K562 (cell line): ENCODE measurements at regions not wholly inside any gene's neighbourhood (a gene's known extent, or its start where the extent isn't known, plus 50 kb on each side); places are given as distances from the start of the nearest gene placed in this dataset.
A peak's percentile ranks its signal among the peaks of the same experiment; 100 is the strongest.

Source experiments
- ATAC-seq: fragments of 200-7000 bp; cut with Tn5 transposase; 3 replicates; pipeline ENCODE4 v1.9.1; 2020; ENCODE audit warnings: moderate library complexity
- BruUV-seq: library from RNA; stranded (reverse); fragments of 400-500 nt; replicated peaks from 2 replicates; lab custom pipeline; 2021; lab: Mats Ljungman, UMichigan
- CTCF ChIA-PET: fragments of 300-600 bp; formaldehyde crosslinking; extraction: SDS; loops from one replicate; lab custom pipeline; 2021; ENCODE audit warnings: low intra/inter-chr PET ratio; lab: Yijun Ruan, JAX
- POLR2A ChIA-PET: fragments of 300-600, 350-650 bp; sonication (Branson Sonifier 250); formaldehyde crosslinking; extraction: SDS; loops from one replicate; lab custom pipeline; 2021; ENCODE audit warnings: antibody characterized with exemption, inconsistent platforms; lab: Yijun Ruan, JAX
- DNase-seq, 4 experiments: peaks; one replicate each; pipeline versions ENCODE4 v3.0.0 to v3.0.0-alpha.2; 2011 to 2018; ENCODE audit warnings: low spot score in 3 of 4, mixed read lengths in 3 of 4; ENCODE audit errors: extremely low read depth in 1 of 4
- FAIRE-seq: peaks from 2 replicates; lab custom pipeline; 2011; peaks lifted over from hg19 to GRCh38; lab: Jason Lieb, UNC
- H2AFZ ChIP-seq: 2 replicates; pipeline ENCODE4 v1.6.0; 2011; ENCODE audit warnings: low read depth, low read length, control low read depth, inconsistent platforms
- H3K27ac ChIP-seq: fragments of 200-600 bp; 3 replicates; pipeline ENCODE4 v1.8.0; 2011; ENCODE audit warnings: low read depth, mild to moderate bottlenecking, control low read depth, inconsistent platforms, low read length, moderate library complexity, mixed read lengths; ENCODE audit errors: extremely low read depth
- H3K27me3 ChIP-seq, 2 experiments: fragments of 300-600 bp in 1 of 2; 2 replicates in 1 of 2; 3 replicates in 1 of 2; pipeline versions ENCODE4 v1.6.0 to v1.8.0; 2011; ENCODE audit warnings: inconsistent platforms in 2 of 2, low read length in 2 of 2, mild to moderate bottlenecking in 1 of 2, mixed read lengths in 1 of 2, moderate library complexity in 1 of 2; ENCODE audit not compliant: control insufficient read depth in 2 of 2, insufficient read depth in 2 of 2
- H3K36me3 ChIP-seq: fragments of 300-600 bp; 3 replicates; pipeline ENCODE4 v1.8.0; 2011; ENCODE audit warnings: mild to moderate bottlenecking, low read length, inconsistent platforms; ENCODE audit not compliant: control insufficient read depth, insufficient read depth
- H3K4me1 ChIP-seq, 2 experiments: fragments of 200-600 bp in 1 of 2; replicated peaks in 1 of 2; 2 replicates in 1 of 2; 3 replicates in 1 of 2; pipeline versions ENCODE4 v1.5.1 to v1.8.0; 2011; ENCODE audit warnings: inconsistent platforms in 2 of 2, low read length in 2 of 2, mild to moderate bottlenecking in 1 of 2, mixed read lengths in 1 of 2, moderate library complexity in 1 of 2; ENCODE audit not compliant: control insufficient read depth in 2 of 2, insufficient read depth in 2 of 2
- H3K4me2 ChIP-seq: 2 replicates; pipeline ENCODE4 v1.6.1; 2011; ENCODE audit warnings: low read length, control low read depth, inconsistent platforms, mixed read lengths; ENCODE audit not compliant: insufficient read depth
- H3K4me3 ChIP-seq: fragments of 200-600 bp; sonication (generic), shearing (Covaris generic); 2 replicates; pipeline ENCODE4 v1.5.1; 2016; ENCODE audit warnings: control low read depth, inconsistent platforms
- H3K79me2 ChIP-seq: fragments of 200-600 bp; 3 replicates; pipeline ENCODE4 v1.8.0; 2011; ENCODE audit warnings: low read length, inconsistent platforms; ENCODE audit not compliant: control insufficient read depth, insufficient read depth
- H3K9ac ChIP-seq, 2 experiments: 2 replicates each; pipeline versions ENCODE4 v1.6.0 to v1.6.1; 2011; ENCODE audit warnings: low read depth in 2 of 2, low read length in 2 of 2, control low read depth in 1 of 2, inconsistent platforms in 1 of 2, mild to moderate bottlenecking in 1 of 2, mixed read lengths in 1 of 2; ENCODE audit not compliant: insufficient read depth in 1 of 2
- H3K9me1 ChIP-seq: one replicate; pipeline ENCODE4 v1.6.0; 2011; ENCODE audit warnings: inconsistent platforms, mild to moderate bottlenecking, low read length, moderate library complexity; ENCODE audit not compliant: control insufficient read depth, insufficient read depth
- H3K9me3 ChIP-seq: replicated peaks from 2 replicates; pipeline ENCODE4 v1.5.1; 2011; ENCODE audit warnings: low read depth, low read length, inconsistent platforms; ENCODE audit not compliant: control insufficient read depth, insufficient read depth
- H4K20me1 ChIP-seq: replicated peaks from 2 replicates; pipeline ENCODE4 v1.6.1; 2011; ENCODE audit warnings: low read length, inconsistent platforms, mixed read lengths; ENCODE audit not compliant: control insufficient read depth, insufficient read depth
- AFF4 ChIP-seq: sonication (generic); formaldehyde crosslinking; IDR thresholded peaks from 2 replicates; pipeline ENCODE4 v1.8.0; 2023; ENCODE audit warnings: mild to moderate bottlenecking, missing genetic modification reagents
- KLF1 ChIP-seq: fragments of 450-650 bp; IDR thresholded peaks from 2 replicates; pipeline ENCODE4 v1.6.1; 2016; ENCODE audit warnings: missing genetic modification characterization, missing compliant biosample characterization
- RBM22 ChIP-seq: fragments of 200-400 bp; formaldehyde crosslinking; IDR thresholded peaks from 2 replicates; pipeline ENCODE4 v1.6.1; 2018; ENCODE audit warnings: low read length, low read depth; ENCODE audit not compliant: poor library complexity, severe bottlenecking
- SMAD4 ChIP-seq: fragments of 250-450 bp; sonication (Bioruptor Pico); conservative IDR thresholded peaks from 2 replicates; pipeline ENCODE4 v1.8.0; 2021; ENCODE audit warnings: inconsistent platforms, mild to moderate bottlenecking, moderate library complexity
- SMARCE1 ChIP-seq: fragments of 450-650 bp; IDR thresholded peaks from 2 replicates; pipeline ENCODE4 v1.7.1; 2016; ENCODE audit warnings: mild to moderate bottlenecking
- SNAPC5 ChIP-seq: fragments of 250-450 bp; sonication (Bioruptor Pico); IDR thresholded peaks from 2 replicates; pipeline ENCODE4 v1.8.0; 2021; ENCODE audit warnings: moderate library complexity, mild to moderate bottlenecking, inconsistent platforms
- WGBS: fragments of 100-300 bp; shearing (Covaris generic); methylation state at CpG from one replicate; pipeline ENCODE4 v1.1.6; 2016; ENCODE audit warnings: low coverage, mixed read lengths; ENCODE audit not compliant: insufficient coverage; ENCODE audit errors: missing lambda C conversion rate; 5-methylcytosine and 5-hydroxymethylcytosine counted together
- in situ Hi-C: fragments of 300-500 bp; cut with MboI; formaldehyde crosslinking; loops from 4 replicates; pipeline ENCODE4 v1.15.0; 2018; ENCODE audit warnings: inconsistent platforms, mixed read lengths
- intact Hi-C: fragments of 100-400 bp; cut with micrococcal nuclease; formaldehyde crosslinking; loops from 2 replicates; pipeline ENCODE4 v1.14.2; 2022
- TF ChIP-seq, protein P1 (sequence below): IDR thresholded peaks from 2 replicates; pipeline ENCODE4 v1.6.1; 2012; ENCODE audit warnings: low read depth, low read length, improper control_type of control experiment, borderline replicate concordance

GRCh38 chr12:124386059-124386458, 91.2 kb downstream of the RFLNA start (continued):
- TF ChIP-seq AFF4 (CRISPR knock-in tag) (no peak), SMAD4 (CRISPR knock-in tag) (no peak), SNAPC5 (CRISPR knock-in tag) (no peak), SMARCE1 (no peak), KLF1 (tag) (no peak)

- TF ChIP-seq RBM22 = peak; percentile 40
- TF ChIP-seq, protein P1, sequence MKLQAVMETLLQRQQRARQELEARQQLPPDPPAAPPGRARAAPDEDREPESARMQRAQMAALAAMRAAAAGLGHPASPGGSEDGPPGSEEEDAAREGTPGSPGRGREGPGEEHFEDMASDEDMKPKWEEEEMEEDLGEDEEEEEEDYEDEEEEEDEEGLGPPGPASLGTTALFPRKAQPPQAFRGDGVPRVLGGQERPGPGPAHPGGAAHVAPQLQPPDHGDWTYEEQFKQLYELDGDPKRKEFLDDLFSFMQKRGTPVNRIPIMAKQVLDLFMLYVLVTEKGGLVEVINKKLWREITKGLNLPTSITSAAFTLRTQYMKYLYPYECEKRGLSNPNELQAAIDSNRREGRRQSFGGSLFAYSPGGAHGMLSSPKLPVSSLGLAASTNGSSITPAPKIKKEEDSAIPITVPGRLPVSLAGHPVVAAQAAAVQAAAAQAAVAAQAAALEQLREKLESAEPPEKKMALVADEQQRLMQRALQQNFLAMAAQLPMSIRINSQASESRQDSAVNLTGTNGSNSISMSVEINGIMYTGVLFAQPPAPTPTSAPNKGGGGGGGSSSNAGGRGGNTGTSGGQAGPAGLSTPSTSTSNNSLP = no peak
- ChIA-PET CTCF (no interaction called here), POLR2A (interaction anchor here (0.6 to 0.9 kb wide), 2 partner anchors 12 to 33 kb away, joined by 3 to 4 read pairs; no protein-coding TSS in a partner anchor)
- Histone ChIP-seq H3K9ac (peak overlapping the region in 1 of 2 experiments; percentile 45; a peak in 1 of 4 replicates), H3K27me3 (no peaks in the 10 kb centered on the region), H3K79me2 (no peaks in the 10 kb centered on the region), H4K20me1 (peaks cover 5% of the 10 kb centered on the region; the same call in 1 of the 2 replicates), H2AFZ (no peak overlapping the region), H3K4me2 (no peak overlapping the region), H3K9me3 (no peaks in the 10 kb centered on the region), H3K36me3 (peaks cover 39% of the 10 kb centered on the region; the same call in 1 of the 3 replicates), H3K4me1 (peaks cover 0 to 40% of the 10 kb centered on the region in 2 experiments; a peak in 1 of 5 replicates), H3K4me3 (no peak overlapping the region), H3K27ac (no peak overlapping the region), H3K9me1 (no peaks in the 10 kb centered on the region)
- in situ Hi-C loops (no loop called here), intact Hi-C loops (no loop called here)
- no peak for DNase-seq
- WGBS = 98% methylated on average over 16 of the region's 32 CpGs
- no TSS peak for BruUV-seq
- ATAC-seq = no peak
- no peak for FAIRE-seq
Measured at GRCh38 chr12:124385219-124385969, 90.5 kb downstream of the RFLNA start.
